ENCODE measurements at regions not wholly inside any gene's neighbourhood (a gene's known extent, or its start where the extent isn't known, plus 50 kb on each side); places are given as distances from the start of the nearest gene placed in this dataset.
"Not testable (repeated sequence)": the region's sequence is repeated elsewhere in the genome, so short reads cannot be mapped to it uniquely, and the experiment has no call there.

DNA sequence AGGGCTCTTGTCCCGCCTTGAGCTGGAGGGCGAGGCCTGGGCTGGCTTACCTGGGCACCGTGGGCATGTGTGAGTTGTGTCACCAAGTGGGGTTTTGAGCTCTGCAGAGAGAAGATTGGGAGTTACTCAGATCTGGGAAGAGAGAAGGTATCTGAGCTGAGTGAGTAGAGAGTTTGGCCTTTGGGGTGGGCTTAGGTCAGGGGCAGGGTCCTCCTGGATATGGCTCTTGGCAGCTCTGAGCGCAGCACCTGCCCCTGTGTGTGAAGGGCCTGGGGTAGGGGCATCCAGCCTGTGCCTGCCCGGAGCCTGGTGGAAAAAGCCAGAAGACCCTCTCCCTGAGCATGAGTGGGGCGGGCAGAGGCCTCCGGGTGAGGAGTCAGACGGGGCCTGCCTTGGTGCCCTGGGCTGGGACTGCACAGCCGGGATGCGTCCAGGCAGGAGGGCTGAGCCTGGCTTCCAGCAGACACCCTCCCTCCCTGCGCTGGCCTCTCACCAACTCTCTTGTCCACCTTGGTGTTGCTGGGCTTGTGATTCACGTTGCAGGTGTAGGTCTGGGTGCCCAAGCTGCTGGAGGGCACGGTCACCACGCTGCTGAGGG lies 244.3 kb downstream of the TMEM121 start:
- CTCF ChIA-PET; intact Hi-C loops (cut with DNase I, micrococcal nuclease); H3K4me1 Mint-ChIP-seq (ENCODE audit: low read depth): not testable (repeated sequence)

GRCh38 chr14:105771261-105772226 lies 245.2 kb downstream of the TMEM121 start:
- H3K4me3 Mint-ChIP-seq; H3K36me3 Mint-ChIP-seq (ENCODE audit: low read depth); H3K4me1 ChIP-seq (ENCODE audit: insufficient read depth, low read length); H3K27me3 Mint-ChIP-seq; intact Hi-C loops (cut with DNase I, micrococcal nuclease); H3K9me3 Mint-ChIP-seq; H3K9me3 ChIP-seq (ENCODE audit: control insufficient read depth in 1 of 2, insufficient read depth in 1 of 2, low read length in 2 of 2); DNase-seq; POLR2A ChIA-PET; CTCF ChIA-PET; H3K4me3 ChIP-seq (ENCODE audit: low read length); H3K27ac Mint-ChIP-seq; H3K36me3 ChIP-seq (ENCODE audit: insufficient read depth, low read length); H3K27ac ChIP-seq (ENCODE audit: low read depth in 1 of 2, low read length in 2 of 2); H3K27me3 ChIP-seq (ENCODE audit: control insufficient read depth in 1 of 2, insufficient read depth in 2 of 2, low read length in 2 of 2); H3K4me1 Mint-ChIP-seq (ENCODE audit: low read depth); ATAC-seq (ENCODE audit: poor library complexity): not testable (repeated sequence)

More for the DNA sequence above, 244.3 kb downstream of the TMEM121 start:
- H3K27ac Mint-ChIP-seq; DNase-seq; ATAC-seq (ENCODE audit: poor library complexity); H3K27me3 ChIP-seq (ENCODE audit: control insufficient read depth in 1 of 2, insufficient read depth in 2 of 2, low read length in 2 of 2); H3K9me3 Mint-ChIP-seq; H3K4me1 ChIP-seq (ENCODE audit: insufficient read depth, low read length); H3K4me3 Mint-ChIP-seq; H3K36me3 Mint-ChIP-seq (ENCODE audit: low read depth); POLR2A ChIA-PET; H3K9me3 ChIP-seq (ENCODE audit: control insufficient read depth in 1 of 2, insufficient read depth in 1 of 2, low read length in 2 of 2); H3K27me3 Mint-ChIP-seq; H3K27ac ChIP-seq (ENCODE audit: low read depth in 1 of 2, low read length in 2 of 2); H3K36me3 ChIP-seq (ENCODE audit: insufficient read depth, low read length); H3K4me3 ChIP-seq (ENCODE audit: low read length): not testable (repeated sequence)

GRCh38 chr14:105772710-105773250 lies 246.4 kb downstream of the TMEM121 start:
- H3K27me3 Mint-ChIP-seq = peaks cover 13% of the 10 kb centered on the region
- H3K27ac Mint-ChIP-seq; H3K36me3 Mint-ChIP-seq (ENCODE audit: low read depth); DNase-seq; H3K9me3 Mint-ChIP-seq; CTCF ChIA-PET; H3K36me3 ChIP-seq (ENCODE audit: insufficient read depth, low read length); H3K4me1 ChIP-seq (ENCODE audit: insufficient read depth, low read length); H3K4me1 Mint-ChIP-seq (ENCODE audit: low read depth); H3K4me3 Mint-ChIP-seq; POLR2A ChIA-PET; H3K27ac ChIP-seq (ENCODE audit: low read depth in 1 of 2, low read length in 2 of 2); H3K4me3 ChIP-seq (ENCODE audit: low read length); intact Hi-C loops (cut with DNase I, micrococcal nuclease); H3K27me3 ChIP-seq (ENCODE audit: control insufficient read depth in 1 of 2, insufficient read depth in 2 of 2, low read length in 2 of 2); ATAC-seq (ENCODE audit: poor library complexity): not testable (repeated sequence)
- peaks cover 0 to 14% of the 10 kb centered on the region in 2 experiments for H3K9me3 ChIP-seq (ENCODE audit: control insufficient read depth in 1 of 2, insufficient read depth in 1 of 2, low read length in 2 of 2)

GRCh38 chr14:105773584-105773983 lies 247.2 kb downstream of the TMEM121 start:
- H3K4me1 Mint-ChIP-seq (ENCODE audit: low read depth) = no peaks in the 10 kb centered on the region
- ChIA-PET POLR2A (no interaction called here), CTCF (no interaction called here)
- ATAC-seq (ENCODE audit: poor library complexity) = no peak
- H3K27me3 Mint-ChIP-seq = peaks cover 13% of the 10 kb centered on the region
- no peaks in the 10 kb centered on the region for H3K36me3 ChIP-seq (ENCODE audit: insufficient read depth, low read length)
- H3K36me3 Mint-ChIP-seq (ENCODE audit: low read depth) = no peaks in the 10 kb centered on the region
- TF ChIP-seq CTCF (IDR thresholded peaks at IDR 0.05) = no peak
- no peak overlapping the region for H3K4me3 Mint-ChIP-seq
- DNase-seq = no peak
- peaks cover 6 to 14% of the 10 kb centered on the region in 2 experiments for H3K9me3 ChIP-seq (ENCODE audit: control insufficient read depth in 1 of 2, insufficient read depth in 1 of 2, low read length in 2 of 2)
- no peak overlapping the region for H3K27ac ChIP-seq (ENCODE audit: low read depth in 1 of 2, low read length in 2 of 2)
- H3K27me3 ChIP-seq (ENCODE audit: control insufficient read depth in 1 of 2, insufficient read depth in 2 of 2, low read length in 2 of 2) = no peaks in the 10 kb centered on the region
- H3K9me3 Mint-ChIP-seq = peaks cover 8% of the 10 kb centered on the region
- no peak overlapping the region for H3K4me3 ChIP-seq (ENCODE audit: low read length)
- H3K27ac Mint-ChIP-seq = no peak overlapping the region
- intact Hi-C loops (cut with DNase I, micrococcal nuclease) = no loop called here
- no peaks in the 10 kb centered on the region for H3K4me1 ChIP-seq (ENCODE audit: insufficient read depth, low read length)

Measured in CD4-positive, alpha-beta T cell (primary cell).